Fibroblast of mammary gland (primary cell): ENCODE measurements at regions not wholly inside any gene's neighbourhood (a gene's known extent, or its start where the extent isn't known, plus 50 kb on each side); places are given as distances from the start of the nearest gene placed in this dataset.

Experiments used
- DNase-seq: peaks from one replicate; pipeline ENCODE4 v3.0.0-alpha.2; 2010; ENCODE audit warnings: low read depth
- H3K4me3 ChIP-seq: 2 replicates; pipeline ENCODE4 v1.5.1; 2011; ENCODE audit warnings: low read depth, mild to moderate bottlenecking, low read length, moderate library complexity; ENCODE audit not compliant: control insufficient read depth
- TF ChIP-seq, protein P1 (sequence below): conservative IDR thresholded peaks from 2 replicates; pipeline ENCODE4 v1.5.1; 2011; ENCODE audit warnings: low read depth, low read length, inconsistent platforms; ENCODE audit not compliant: control insufficient read depth, insufficient read depth

DNA sequence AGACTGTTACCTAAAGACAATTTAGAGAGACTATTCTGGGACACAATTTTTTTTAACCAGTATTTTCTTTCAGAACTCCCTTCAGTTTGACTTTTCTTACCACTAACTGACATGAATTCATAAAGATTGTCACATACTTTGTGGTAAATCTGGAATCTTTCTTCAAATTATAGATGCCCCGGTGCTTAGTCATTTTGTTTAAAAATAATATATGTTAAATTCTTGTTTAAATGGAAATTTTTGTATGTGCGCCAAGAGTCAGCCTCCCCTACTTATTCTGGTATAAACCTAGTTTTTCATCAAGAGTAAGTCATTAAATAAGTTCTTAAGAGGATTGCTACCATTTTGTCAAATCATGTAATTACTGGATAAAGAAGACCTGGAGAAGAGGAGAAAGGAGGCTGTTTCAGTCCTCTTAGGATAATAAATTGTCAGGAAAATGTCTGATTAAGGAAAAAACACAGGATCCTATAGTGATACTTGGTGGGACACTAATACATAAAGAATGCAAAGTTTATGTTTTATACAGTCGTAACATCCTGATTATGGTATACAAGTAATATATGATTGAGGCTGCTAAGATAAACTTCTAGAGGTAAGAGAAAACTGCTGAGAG, 424.4 kb downstream of the PMP22 start:
- peak; percentile 40 for DNase-seq
- TF ChIP-seq, protein P1, sequence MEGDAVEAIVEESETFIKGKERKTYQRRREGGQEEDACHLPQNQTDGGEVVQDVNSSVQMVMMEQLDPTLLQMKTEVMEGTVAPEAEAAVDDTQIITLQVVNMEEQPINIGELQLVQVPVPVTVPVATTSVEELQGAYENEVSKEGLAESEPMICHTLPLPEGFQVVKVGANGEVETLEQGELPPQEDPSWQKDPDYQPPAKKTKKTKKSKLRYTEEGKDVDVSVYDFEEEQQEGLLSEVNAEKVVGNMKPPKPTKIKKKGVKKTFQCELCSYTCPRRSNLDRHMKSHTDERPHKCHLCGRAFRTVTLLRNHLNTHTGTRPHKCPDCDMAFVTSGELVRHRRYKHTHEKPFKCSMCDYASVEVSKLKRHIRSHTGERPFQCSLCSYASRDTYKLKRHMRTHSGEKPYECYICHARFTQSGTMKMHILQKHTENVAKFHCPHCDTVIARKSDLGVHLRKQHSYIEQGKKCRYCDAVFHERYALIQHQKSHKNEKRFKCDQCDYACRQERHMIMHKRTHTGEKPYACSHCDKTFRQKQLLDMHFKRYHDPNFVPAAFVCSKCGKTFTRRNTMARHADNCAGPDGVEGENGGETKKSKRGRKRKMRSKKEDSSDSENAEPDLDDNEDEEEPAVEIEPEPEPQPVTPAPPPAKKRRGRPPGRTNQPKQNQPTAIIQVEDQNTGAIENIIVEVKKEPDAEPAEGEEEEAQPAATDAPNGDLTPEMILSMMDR: no peak
- no peak overlapping the region for H3K4me3 ChIP-seq

DNA sequence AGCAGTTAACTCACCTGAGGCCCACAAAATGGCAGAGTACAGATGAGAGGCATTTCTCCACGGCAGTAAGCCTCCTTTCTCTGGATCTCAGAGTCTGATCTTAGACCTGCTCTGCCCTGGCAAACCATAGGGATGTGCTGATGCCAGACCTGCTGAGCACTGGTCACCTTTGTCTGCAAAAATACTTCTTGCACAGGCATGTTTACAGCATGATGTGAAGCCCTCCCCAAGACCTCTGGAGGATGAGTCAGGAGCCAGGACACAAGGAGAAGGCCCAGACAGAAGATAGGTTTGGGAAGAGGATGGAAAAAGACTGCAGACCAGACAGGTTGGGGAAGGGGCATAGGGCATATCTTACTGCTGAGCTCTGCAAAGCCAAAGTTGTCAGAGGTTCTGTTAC, 426.6 kb downstream of the PMP22 start:
- DNase-seq: no peak
- TF ChIP-seq, protein P1: no peak
- H3K4me3 ChIP-seq: no peak overlapping the region

- TF ChIP-seq, protein P1: no peak
- peak; percentile 84 for DNase-seq
- H3K4me3 ChIP-seq: no peak overlapping the region
Observed at GRCh38 chr17:14833201-14833785, 431.8 kb downstream of the PMP22 start.

DNA sequence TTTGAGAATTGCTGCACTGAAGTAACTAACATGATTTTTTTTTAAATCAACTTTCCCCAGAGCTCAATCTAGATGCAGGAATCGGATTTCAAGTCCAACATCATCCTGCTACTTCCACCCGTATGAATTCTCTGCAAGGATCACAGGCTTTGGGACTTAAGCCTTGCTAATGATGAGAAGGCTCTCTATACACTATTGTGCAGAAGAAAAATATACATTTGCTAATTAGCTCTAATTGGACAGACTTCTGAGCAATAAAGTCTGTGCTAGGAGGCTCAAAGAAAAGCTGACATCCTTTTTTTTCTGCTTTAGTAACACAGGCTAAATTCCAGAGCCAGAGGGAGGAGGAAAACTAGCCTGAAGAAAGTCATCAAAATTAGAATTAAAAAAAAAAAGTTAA, 433.6 kb downstream of the PMP22 start:
- no peak for DNase-seq
- H3K4me3 ChIP-seq: no peak overlapping the region
- TF ChIP-seq, protein P1: no peak

DNA sequence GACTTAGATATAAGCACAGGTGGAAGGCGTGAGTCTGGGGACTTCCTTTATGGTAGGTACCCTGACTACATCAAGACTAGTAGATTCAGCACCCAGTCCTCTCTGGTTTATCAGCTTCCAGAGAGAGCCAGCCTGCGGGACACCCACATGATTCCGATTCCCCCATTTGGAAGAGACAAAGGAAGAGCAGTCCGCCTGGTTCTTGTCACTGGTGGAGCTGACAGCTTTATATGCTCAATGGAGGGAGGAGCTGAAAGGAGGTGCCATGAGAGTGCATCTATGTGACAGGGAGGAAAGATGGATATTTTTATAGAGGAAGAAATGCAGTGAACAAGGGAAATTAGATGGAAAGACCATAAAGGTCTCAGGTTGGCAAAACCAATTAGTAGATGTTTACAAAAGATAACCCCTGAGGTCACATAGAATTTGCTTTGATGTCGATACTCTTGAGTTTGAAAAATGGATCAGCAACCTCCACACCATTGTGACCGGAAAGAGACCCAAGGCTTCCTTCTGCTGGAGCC, 437.7 kb downstream of the PMP22 start:
- no peak overlapping the region for H3K4me3 ChIP-seq
- TF ChIP-seq, protein P1: no peak
- DNase-seq: no peak

- TF ChIP-seq, protein P1: no peak
- no peak for DNase-seq
- H3K4me3 ChIP-seq: no peak overlapping the region
Observed at GRCh38 chr17:14826358-14826757, 438.8 kb downstream of the PMP22 start.
